SK-N-SH (cell line): ENCODE measurements at regions not wholly inside any gene's neighbourhood (a gene's known extent, or its start where the extent isn't known, plus 50 kb on each side); places are given as distances from the start of the nearest gene placed in this dataset.
"Not testable (repeated sequence)": the region's sequence is repeated elsewhere in the genome, so short reads cannot be mapped to it uniquely, and the experiment has no call there.

Source experiments
- CTCF ChIA-PET: fragments of 300-600, 350-600 bp; formaldehyde crosslinking; extraction: SDS; loops from one replicate; lab custom pipeline; 2021; lab: Yijun Ruan, JAX
- POLR2A ChIA-PET: fragments of 350-600 bp; sonication (Branson Sonifier 250); formaldehyde crosslinking; extraction: SDS; loops from one replicate; lab custom pipeline; 2020; ENCODE audit warnings: antibody characterized with exemption, inconsistent platforms; lab: Yijun Ruan, JAX
- DNase-seq: peaks from one replicate; pipeline ENCODE4 v3.0.0; 2012
- H2AFZ ChIP-seq: fragments of 200-600 bp; sonication (generic); 2 replicates; pipeline ENCODE4 v1.8.1; 2016; ENCODE audit warnings: antibody characterized with exemption, mild to moderate bottlenecking, low read depth
- H3F3A ChIP-seq: fragments of 200-600 bp; sonication (generic); replicated peaks from 2 replicates; pipeline ENCODE3; 2016; ENCODE audit warnings: antibody characterized with exemption, mild to moderate bottlenecking; ENCODE audit not compliant: insufficient read depth
- H3K27ac ChIP-seq, 2 experiments: fragments of 200-500 bp in 1 of 2; fragments of 200-600 bp in 1 of 2; sonication (Bioruptor generic) in 1 of 2; sonication (generic), shearing (Covaris generic) in 1 of 2; 2 replicates each; pipeline versions ENCODE4 v1.5.1 to v1.6.1; 2014 to 2016; ENCODE audit warnings: low read depth in 2 of 2, inconsistent platforms in 1 of 2, low read length in 1 of 2, mild to moderate bottlenecking in 1 of 2, mixed read lengths in 1 of 2
- H3K27me3 ChIP-seq: fragments of 200-600 bp; sonication (generic), shearing (Covaris generic); 2 replicates; pipeline ENCODE4 v1.6.1; 2016; ENCODE audit warnings: mixed run types; ENCODE audit not compliant: insufficient read depth
- H3K36me3 ChIP-seq, 2 experiments: fragments of 200-500 bp in 1 of 2; fragments of 200-600 bp in 1 of 2; sonication (Bioruptor generic) in 1 of 2; sonication (generic) in 1 of 2; replicated peaks in 1 of 2; 2 replicates each; pipeline versions ENCODE3 to v1.5.1; 2014 to 2016; ENCODE audit warnings: low read length in 1 of 2, mild to moderate bottlenecking in 1 of 2; ENCODE audit not compliant: insufficient read depth in 2 of 2, control insufficient read depth in 1 of 2
- H3K4me1 ChIP-seq, 2 experiments: fragments of 200-500 bp in 1 of 2; fragments of 200-600 bp in 1 of 2; sonication (Bioruptor generic) in 1 of 2; sonication (generic), shearing (Covaris generic) in 1 of 2; 2 replicates each; pipeline versions ENCODE4 v1.5.1 to v1.6.1; 2014 to 2016; ENCODE audit warnings: low read depth in 1 of 2, low read length in 1 of 2, mixed run types in 1 of 2; ENCODE audit not compliant: insufficient read depth in 2 of 2, control insufficient read depth in 1 of 2
- H3K4me2 ChIP-seq: fragments of 200-600 bp; sonication (generic), shearing (Covaris generic); 2 replicates; pipeline ENCODE4 v1.6.1; 2017; ENCODE audit warnings: mixed run types
- H3K4me3 ChIP-seq, 2 experiments: fragments of 200-500 bp in 1 of 2; fragments of 200-600 bp in 1 of 2; sonication (Bioruptor generic) in 1 of 2; sonication (generic), shearing (Covaris generic) in 1 of 2; 2 replicates each; pipeline versions ENCODE4 v1.5.1 to v1.8.1; 2014 to 2016; ENCODE audit warnings: low read depth in 2 of 2, inconsistent platforms in 1 of 2, low read length in 1 of 2, mild to moderate bottlenecking in 1 of 2, mixed read lengths in 1 of 2, moderate library complexity in 1 of 2
- H3K79me2 ChIP-seq: fragments of 200-600 bp; sonication (generic); 2 replicates; pipeline ENCODE4 v1.8.1; 2017; ENCODE audit warnings: mild to moderate bottlenecking; ENCODE audit not compliant: insufficient read depth
- H3K9ac ChIP-seq: fragments of 200-600 bp; sonication (generic); 2 replicates; pipeline ENCODE4 v1.6.1; 2017; ENCODE audit warnings: mixed run types
- H3K9me2 ChIP-seq: fragments of 200-600 bp; sonication (generic); 2 replicates; pipeline ENCODE4 v1.6.1; 2017; ENCODE audit warnings: mixed run types
- H3K9me3 ChIP-seq: fragments of 200-600 bp; sonication (generic); 2 replicates; pipeline ENCODE4 v1.6.1; 2017; ENCODE audit warnings: mixed run types, mild to moderate bottlenecking, moderate library complexity
- H4K20me1 ChIP-seq: fragments of 200-600 bp; sonication (generic); 2 replicates; pipeline ENCODE4 v1.6.1; 2017; ENCODE audit warnings: mild to moderate bottlenecking, mixed run types; ENCODE audit not compliant: insufficient read depth
- GATA2 ChIP-seq: sonication (generic); formaldehyde crosslinking; IDR thresholded peaks from 2 replicates; pipeline ENCODE4 v1.5.0; 2020; ENCODE audit warnings: mild to moderate bottlenecking, missing genetic modification reagents
- RAD21 ChIP-seq: IDR thresholded peaks from 2 replicates; pipeline ENCODE4 v1.6.1; 2012; ENCODE audit warnings: mild to moderate bottlenecking, low read length
- SIN3A ChIP-seq: IDR thresholded peaks from 2 replicates; pipeline ENCODE4 v1.6.1; 2012; ENCODE audit warnings: low read depth, mild to moderate bottlenecking, low read length, moderate library complexity, borderline replicate concordance
- SMC3 ChIP-seq: IDR thresholded peaks from 2 replicates; pipeline ENCODE4 v1.6.1; 2012; ENCODE audit warnings: low read depth, low read length, improper control_type of control experiment
- WGBS: methylation state at CpG from one replicate; pipeline ENCODE4 v1.1.6; 2017; ENCODE audit warnings: low lambda C conversion rate; 5-methylcytosine and 5-hydroxymethylcytosine counted together
- TF ChIP-seq, protein P1 (sequence below): fragments of 150-350 bp; IDR thresholded peaks from 2 replicates; pipeline ENCODE4 v1.6.1; 2017; ENCODE audit warnings: antibody characterized with exemption, low read length, low read depth, borderline replicate concordance
- TF ChIP-seq, protein P2 (sequence below): fragments of 200-600 bp; sonication (generic); IDR thresholded peaks from 2 replicates; pipeline ENCODE4 v1.6.1; 2017; ENCODE audit warnings: antibody characterized with exemption, mild to moderate bottlenecking, moderate library complexity

DNA sequence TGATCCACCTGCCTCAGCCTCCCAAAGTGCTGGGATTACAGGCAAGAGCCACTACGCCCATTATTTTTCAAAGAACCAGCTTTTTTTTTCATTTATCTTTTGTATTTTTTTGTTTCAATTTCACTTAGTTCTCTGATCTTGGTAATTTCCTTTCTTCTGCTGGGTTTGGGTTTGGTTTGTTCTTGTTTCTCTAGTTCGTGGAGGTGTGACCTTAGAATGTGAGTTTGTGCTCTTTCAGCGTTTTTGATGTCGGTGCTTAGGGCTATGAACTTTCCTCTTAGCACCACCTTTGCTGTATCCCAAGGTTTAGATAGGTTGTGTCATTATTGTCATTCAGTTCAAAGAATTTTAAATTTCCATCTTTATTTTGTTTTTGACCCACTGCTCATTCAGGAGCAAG is 86.7 kb upstream of the MSTN start:
- H3K4me3 ChIP-seq = no peak overlapping the region
- no peaks in the 10 kb centered on the region for H4K20me1 ChIP-seq
- 75% methylated on average over 4 of the region's 4 CpGs for WGBS
- no peaks in the 10 kb centered on the region for H3K36me3 ChIP-seq
- H3K9me2 ChIP-seq = no peaks in the 10 kb centered on the region
- H2AFZ ChIP-seq = no peak overlapping the region
- no peaks in the 10 kb centered on the region for H3K27me3 ChIP-seq
- no peak overlapping the region for H3K27ac ChIP-seq
- H3K4me2 ChIP-seq = no peak overlapping the region
- no peak overlapping the region for H3K9ac ChIP-seq
- POLR2A ChIA-PET = no interaction called here
- CTCF ChIA-PET = interaction anchor here (1.0 kb wide), 1 partner anchor 165 kb away, joined by 3 read pairs; no protein-coding TSS in a partner anchor
- H3K79me2 ChIP-seq = no peaks in the 10 kb centered on the region
- H3K4me1 ChIP-seq = no peaks in the 10 kb centered on the region
- no peak for DNase-seq
- H3F3A ChIP-seq = no peaks in the 10 kb centered on the region
- H3K9me3 ChIP-seq = no peaks in the 10 kb centered on the region
- TF ChIP-seq, protein P1, sequence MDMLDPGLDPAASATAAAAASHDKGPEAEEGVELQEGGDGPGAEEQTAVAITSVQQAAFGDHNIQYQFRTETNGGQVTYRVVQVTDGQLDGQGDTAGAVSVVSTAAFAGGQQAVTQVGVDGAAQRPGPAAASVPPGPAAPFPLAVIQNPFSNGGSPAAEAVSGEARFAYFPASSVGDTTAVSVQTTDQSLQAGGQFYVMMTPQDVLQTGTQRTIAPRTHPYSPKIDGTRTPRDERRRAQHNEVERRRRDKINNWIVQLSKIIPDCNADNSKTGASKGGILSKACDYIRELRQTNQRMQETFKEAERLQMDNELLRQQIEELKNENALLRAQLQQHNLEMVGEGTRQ = no peak
- TF ChIP-seq GATA2 (CRISPR knock-in tag) = no peak
- TF ChIP-seq SMC3 = no peak
- TF ChIP-seq, protein P2, sequence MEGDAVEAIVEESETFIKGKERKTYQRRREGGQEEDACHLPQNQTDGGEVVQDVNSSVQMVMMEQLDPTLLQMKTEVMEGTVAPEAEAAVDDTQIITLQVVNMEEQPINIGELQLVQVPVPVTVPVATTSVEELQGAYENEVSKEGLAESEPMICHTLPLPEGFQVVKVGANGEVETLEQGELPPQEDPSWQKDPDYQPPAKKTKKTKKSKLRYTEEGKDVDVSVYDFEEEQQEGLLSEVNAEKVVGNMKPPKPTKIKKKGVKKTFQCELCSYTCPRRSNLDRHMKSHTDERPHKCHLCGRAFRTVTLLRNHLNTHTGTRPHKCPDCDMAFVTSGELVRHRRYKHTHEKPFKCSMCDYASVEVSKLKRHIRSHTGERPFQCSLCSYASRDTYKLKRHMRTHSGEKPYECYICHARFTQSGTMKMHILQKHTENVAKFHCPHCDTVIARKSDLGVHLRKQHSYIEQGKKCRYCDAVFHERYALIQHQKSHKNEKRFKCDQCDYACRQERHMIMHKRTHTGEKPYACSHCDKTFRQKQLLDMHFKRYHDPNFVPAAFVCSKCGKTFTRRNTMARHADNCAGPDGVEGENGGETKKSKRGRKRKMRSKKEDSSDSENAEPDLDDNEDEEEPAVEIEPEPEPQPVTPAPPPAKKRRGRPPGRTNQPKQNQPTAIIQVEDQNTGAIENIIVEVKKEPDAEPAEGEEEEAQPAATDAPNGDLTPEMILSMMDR = no peak
- no peak for TF ChIP-seq SIN3A
- no peak for TF ChIP-seq RAD21

DNA sequence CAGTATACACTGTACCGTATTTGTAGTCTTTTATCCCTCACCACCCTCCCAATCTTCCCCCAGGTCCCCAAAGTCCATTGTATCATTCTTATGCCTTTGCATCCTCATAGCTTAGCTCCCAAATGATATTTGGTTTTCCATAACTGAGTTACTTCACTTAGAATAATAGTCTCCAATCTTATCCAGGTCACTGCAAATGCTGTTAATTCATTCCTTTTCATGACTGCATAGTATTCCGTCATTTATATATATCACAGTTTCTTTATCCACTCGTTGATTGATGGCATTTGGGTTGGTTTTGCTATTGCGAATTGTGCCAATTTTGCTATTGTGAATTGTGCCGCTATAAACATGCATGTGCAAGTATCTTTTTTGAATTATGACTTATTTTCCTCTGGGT is 83.6 kb upstream of the MSTN start:
- POLR2A ChIA-PET, DNase-seq, H3F3A ChIP-seq, H4K20me1 ChIP-seq, H3K4me2 ChIP-seq, H3K27ac ChIP-seq, H3K4me3 ChIP-seq, H3K27me3 ChIP-seq, CTCF ChIA-PET, H3K36me3 ChIP-seq, H3K4me1 ChIP-seq, H3K9ac ChIP-seq, H3K9me2 ChIP-seq, H3K79me2 ChIP-seq, H3K9me3 ChIP-seq, H2AFZ ChIP-seq: not testable (repeated sequence)
- WGBS = 54% methylated on average over 5 of the region's 5 CpGs

DNA sequence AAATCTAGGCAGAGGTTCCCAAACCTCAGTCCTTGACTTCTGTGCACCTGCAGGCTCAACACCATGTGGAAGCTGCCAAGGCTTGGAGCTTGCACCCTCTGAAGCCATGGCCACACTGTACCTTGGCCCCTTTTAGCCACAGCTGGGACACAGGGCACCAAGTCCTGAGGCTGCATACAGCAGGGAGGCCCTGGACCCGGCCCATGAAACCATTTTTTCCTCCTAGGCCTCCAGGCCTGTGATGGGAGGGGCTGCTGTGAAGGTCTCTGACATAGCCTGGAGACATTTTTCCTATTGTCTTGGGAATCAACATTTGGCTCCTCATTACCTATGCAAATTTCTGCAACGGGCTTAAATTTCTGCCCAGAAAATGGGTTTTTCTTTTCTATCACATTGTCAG is 77.9 kb upstream of the MSTN start:
- POLR2A ChIA-PET, CTCF ChIA-PET, H3K9me2 ChIP-seq, H3F3A ChIP-seq, H3K4me3 ChIP-seq, H3K9me3 ChIP-seq, H3K36me3 ChIP-seq, H3K79me2 ChIP-seq, H2AFZ ChIP-seq, H3K27me3 ChIP-seq, H3K4me1 ChIP-seq, H3K9ac ChIP-seq, H4K20me1 ChIP-seq, DNase-seq, H3K27ac ChIP-seq, H3K4me2 ChIP-seq: not testable (repeated sequence)
- 42% methylated on average over 2 of the region's 2 CpGs for WGBS
